Ascending aorta (tissue), 2 donors: ENCODE measurements at regions not wholly inside any gene's neighbourhood (a gene's known extent, or its start where the extent isn't known, plus 50 kb on each side); places are given as distances from the start of the nearest gene placed in this dataset.

Experiments used
- DNase-seq, 2 donors: peaks; one replicate each; pipeline ENCODE4 v3.0.0-alpha.2; 2019; ENCODE audit warnings: low spot score in 2 of 2
- H3K27ac ChIP-seq, 2 donors: fragments of 200-600 bp; sonication (generic); one replicate each; pipeline ENCODE4 v1.5.1; 2016 to 2017; ENCODE audit warnings: mild to moderate bottlenecking in 1 of 2
- H3K27me3 ChIP-seq: fragments of 200-600 bp; sonication (generic); one replicate; pipeline ENCODE4 v1.5.1; 2017
- H3K36me3 ChIP-seq, 2 donors: fragments of 200-600 bp; sonication (generic); one replicate each; pipeline ENCODE4 v1.5.1; 2016
- H3K4me1 ChIP-seq, 2 donors: fragments of 200-600 bp; sonication (generic); one replicate each; pipeline ENCODE4 v1.5.1; 2016 to 2017; ENCODE audit warnings: mild to moderate bottlenecking in 1 of 2
- H3K4me3 ChIP-seq, 2 donors: fragments of 200-600 bp; sonication (generic); one replicate each; pipeline ENCODE4 v1.5.1; 2016 to 2017; ENCODE audit warnings: mild to moderate bottlenecking in 1 of 2
- H3K9me3 ChIP-seq, 2 donors: fragments of 200-600 bp; sonication (generic); one replicate each; pipeline ENCODE4 v1.5.1; 2016
- CTCF ChIP-seq, 3 experiments: fragments of 200-600 bp in 2 of 3; fragments of 450-650 bp in 1 of 3; sonication (generic) in 2 of 3; IDR thresholded peaks; one replicate each; pipeline ENCODE4 v1.5.1; 2016 to 2019; ENCODE audit warnings: antibody characterized with exemption in 3 of 3, mild to moderate bottlenecking in 1 of 3, moderate library complexity in 1 of 3
- intact Hi-C: fragments of 100-400 bp; cut with DNase I; formaldehyde crosslinking; loops from one replicate; pipeline ENCODE4 v1.15.1; 2023

GRCh38 chr2:9127316-9127715, 79.3 kb upstream of the ASAP2 start:
- intact Hi-C loops: no loop called here
- no peak overlapping the region for H3K4me3 ChIP-seq
- no peak overlapping the region for H3K27ac ChIP-seq
- H3K4me1 ChIP-seq: no peaks in the 10 kb centered on the region
- no peak for DNase-seq
- H3K36me3 ChIP-seq: no peaks in the 10 kb centered on the region
- no peaks in the 10 kb centered on the region for H3K27me3 ChIP-seq
- TF ChIP-seq CTCF (IDR thresholded peaks at IDR 0.05): no peak
- no peaks in the 10 kb centered on the region for H3K9me3 ChIP-seq

- no peak overlapping the region for H3K4me3 ChIP-seq
- intact Hi-C loops: no loop called here
- DNase-seq: no peak
These were observed 80.1 kb upstream of the ASAP2 start for GRCh38 chr2:9126540-9126939.

DNA sequence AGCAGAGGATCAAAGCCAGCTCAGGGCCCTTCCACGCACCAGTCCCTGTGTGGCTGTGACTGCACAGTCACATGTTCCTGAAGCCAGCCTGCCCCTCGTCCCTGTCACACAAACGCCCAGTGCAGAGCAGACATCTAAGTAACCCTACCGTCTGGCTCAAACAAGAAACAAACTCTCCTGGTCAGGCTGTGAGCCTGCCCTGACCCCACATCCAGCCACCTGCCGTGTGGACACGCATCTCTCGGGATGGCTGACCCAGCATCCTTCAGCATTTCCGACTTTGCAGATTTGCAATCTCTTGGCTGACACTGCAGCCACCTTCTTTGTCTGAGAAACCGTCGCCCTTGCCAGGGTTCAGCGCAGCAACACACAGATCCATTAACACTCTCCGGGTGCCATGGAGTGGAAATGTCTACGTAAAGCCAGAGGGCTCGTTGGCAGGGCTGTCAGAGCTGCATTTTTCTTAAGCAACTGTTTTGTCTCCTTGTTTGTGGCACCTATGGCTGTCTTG, 82.3 kb upstream of the ASAP2 start:
- H3K36me3 ChIP-seq: no peaks in the 10 kb centered on the region
- no peak for TF ChIP-seq CTCF (IDR thresholded peaks at IDR 0.05)
- no peak overlapping the region for H3K4me3 ChIP-seq
- no peaks in the 10 kb centered on the region for H3K27me3 ChIP-seq
- H3K27ac ChIP-seq: no peak overlapping the region
- no peak for DNase-seq
- H3K4me1 ChIP-seq: no peaks in the 10 kb centered on the region
- no peaks in the 10 kb centered on the region for H3K9me3 ChIP-seq
- intact Hi-C loops: no loop called here

More at GRCh38 chr2:9126540-9126939, 80.1 kb upstream of the ASAP2 start:
- no peaks in the 10 kb centered on the region for H3K27me3 ChIP-seq
- H3K4me1 ChIP-seq: no peaks in the 10 kb centered on the region
- no peaks in the 10 kb centered on the region for H3K36me3 ChIP-seq
- H3K9me3 ChIP-seq: no peaks in the 10 kb centered on the region
- H3K27ac ChIP-seq: no peak overlapping the region
- no peak for TF ChIP-seq CTCF (IDR thresholded peaks at IDR 0.05)

- DNase-seq: no peak
- H3K9me3 ChIP-seq: no peaks in the 10 kb centered on the region
- TF ChIP-seq CTCF (IDR thresholded peaks at IDR 0.05): no peak
- intact Hi-C loops: no loop called here
- H3K27ac ChIP-seq: no peak overlapping the region
- no peak overlapping the region for H3K4me3 ChIP-seq
- H3K36me3 ChIP-seq: no peaks in the 10 kb centered on the region
- H3K4me1 ChIP-seq: no peaks in the 10 kb centered on the region
- H3K27me3 ChIP-seq: no peaks in the 10 kb centered on the region
These were observed 83.5 kb upstream of the ASAP2 start for GRCh38 chr2:9123069-9123468.

- H3K27ac ChIP-seq: no peak overlapping the region
- no peak for TF ChIP-seq CTCF (IDR thresholded peaks at IDR 0.05)
- no peaks in the 10 kb centered on the region for H3K4me1 ChIP-seq
- DNase-seq: no peak
- no peak overlapping the region for H3K4me3 ChIP-seq
- H3K9me3 ChIP-seq: no peaks in the 10 kb centered on the region
- intact Hi-C loops: no loop called here
- no peaks in the 10 kb centered on the region for H3K27me3 ChIP-seq
- H3K36me3 ChIP-seq: no peaks in the 10 kb centered on the region
These were observed 84.2 kb upstream of the ASAP2 start for GRCh38 chr2:9122367-9122766.

DNA sequence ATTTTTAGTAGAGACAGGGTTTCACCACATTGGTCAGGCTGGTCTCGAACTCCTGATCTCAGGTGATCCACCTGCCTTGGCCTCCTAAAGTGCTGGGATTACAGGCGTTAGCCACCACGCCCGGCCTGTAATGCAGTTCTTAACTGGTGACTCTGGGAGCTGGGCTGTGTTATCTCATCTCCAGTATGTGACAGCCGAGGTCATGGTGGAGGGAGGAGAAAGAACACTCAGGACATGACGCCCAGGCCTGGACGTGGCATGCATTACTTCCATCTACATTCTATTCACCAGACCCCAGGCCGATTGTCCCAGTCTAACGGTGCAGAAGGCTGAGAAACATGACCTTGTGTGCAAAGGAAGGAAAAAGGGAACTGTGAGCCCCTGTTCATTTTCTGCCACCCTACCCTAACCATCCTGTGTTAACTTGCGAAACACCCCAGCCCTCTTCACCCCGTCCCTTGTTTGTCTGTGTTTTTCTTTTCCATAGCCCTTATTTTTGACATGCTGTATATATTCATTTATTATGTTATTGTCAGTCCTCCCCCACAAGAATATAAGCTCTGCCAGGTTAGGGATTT, 88.1 kb upstream of the ASAP2 start:
- no peak for TF ChIP-seq CTCF (IDR thresholded peaks at IDR 0.05)
- Histone ChIP-seq H3K4me1 (no peaks in the 10 kb centered on the region), H3K36me3 (no peaks in the 10 kb centered on the region), H3K27me3 (no peaks in the 10 kb centered on the region), H3K27ac (no peak overlapping the region), H3K9me3 (no peaks in the 10 kb centered on the region), H3K4me3 (no peak overlapping the region)
- intact Hi-C loops: no loop called here
- no peak for DNase-seq
